ENCODE measurements at regions not wholly inside any gene's neighbourhood (a gene's known extent, or its start where the extent isn't known, plus 50 kb on each side); places are given as distances from the start of the nearest gene placed in this dataset.
"Not testable (repeated sequence)": the region's sequence is repeated elsewhere in the genome, so short reads cannot be mapped to it uniquely, and the experiment has no call there.

GRCh38 chr4:117691572-117692351 is 342.5 kb upstream of the NDST3 start:
- no peak for DNase-seq (ENCODE audit: low spot score)

- DNase-seq (ENCODE audit: low spot score): no peak
Measured at GRCh38 chr4:117692538-117692937, 341.7 kb upstream of the NDST3 start.

GRCh38 chr4:117699595-117699994 is 334.7 kb upstream of the NDST3 start:
- no peak for DNase-seq (ENCODE audit: low spot score)

GRCh38 chr4:117700111-117700892 is 334.0 kb upstream of the NDST3 start:
- no peak for DNase-seq (ENCODE audit: low spot score)

- DNase-seq (ENCODE audit: low spot score): no peak
Measured at GRCh38 chr4:117702353-117702752, 331.9 kb upstream of the NDST3 start.

- DNase-seq (ENCODE audit: low spot score): no peak
Measured at GRCh38 chr4:117704721-117705120, 329.6 kb upstream of the NDST3 start.

GRCh38 chr4:117740736-117741135 is 293.6 kb upstream of the NDST3 start:
- DNase-seq (ENCODE audit: low spot score): no peak

- not testable (repeated sequence) for DNase-seq (ENCODE audit: low spot score)
Measured at GRCh38 chr4:117745379-117745778, 288.9 kb upstream of the NDST3 start.

- DNase-seq (ENCODE audit: low spot score): no peak
Measured at GRCh38 chr4:117755438-117755837, 278.8 kb upstream of the NDST3 start.

- no peak for DNase-seq (ENCODE audit: low spot score)
Measured at GRCh38 chr4:117768610-117769009, 265.7 kb upstream of the NDST3 start.

GRCh38 chr4:117770269-117771102 is 263.8 kb upstream of the NDST3 start:
- no peak for DNase-seq (ENCODE audit: low spot score)

- no peak for DNase-seq (ENCODE audit: low spot score)
Measured at GRCh38 chr4:117771647-117772337, 262.5 kb upstream of the NDST3 start.

- DNase-seq (ENCODE audit: low spot score): no peak
Measured at GRCh38 chr4:117773064-117773936, 261.0 kb upstream of the NDST3 start.

GRCh38 chr4:117777721-117778120 is 256.6 kb upstream of the NDST3 start:
- DNase-seq (ENCODE audit: low spot score): no peak

GRCh38 chr4:117783716-117784115 is 250.6 kb upstream of the NDST3 start:
- DNase-seq (ENCODE audit: low spot score): no peak

- no peak for DNase-seq (ENCODE audit: low spot score)
Measured at GRCh38 chr4:117784266-117784665, 250.0 kb upstream of the NDST3 start.

GRCh38 chr4:117786566-117786965 is 247.7 kb upstream of the NDST3 start:
- DNase-seq (ENCODE audit: low spot score): no peak

GRCh38 chr4:117793845-117794480 is 240.3 kb upstream of the NDST3 start:
- DNase-seq (ENCODE audit: low spot score): no peak

- no peak for DNase-seq (ENCODE audit: low spot score)
Measured at GRCh38 chr4:117796677-117797076, 237.6 kb upstream of the NDST3 start.

GRCh38 chr4:117800636-117801035 is 233.7 kb upstream of the NDST3 start:
- DNase-seq (ENCODE audit: low spot score): no peak

Data from AG08395 (cell line).